Endodermal cell (in vitro differentiated cells): ENCODE measurements at regions not wholly inside any gene's neighbourhood (a gene's known extent, or its start where the extent isn't known, plus 50 kb on each side); places are given as distances from the start of the nearest gene placed in this dataset.
"Not testable (repeated sequence)": the region's sequence is repeated elsewhere in the genome, so short reads cannot be mapped to it uniquely, and the experiment has no call there.

Source experiments
- DNase-seq: peaks from one replicate; pipeline ENCODE4 v3.0.0-alpha.2; 2017
- H3K27ac ChIP-seq: 2 replicates; pipeline ENCODE4 v1.5.1; 2013; ENCODE audit warnings: mild to moderate bottlenecking, low read depth, low read length, moderate library complexity
- H3K27me3 ChIP-seq: 2 replicates; pipeline ENCODE4 v1.6.1; 2013; ENCODE audit warnings: mild to moderate bottlenecking, low read length, moderate library complexity; ENCODE audit not compliant: insufficient read depth, control insufficient read depth, poor library complexity, severe bottlenecking
- H3K36me3 ChIP-seq: 2 replicates; pipeline ENCODE4 v1.7.0; 2013; ENCODE audit warnings: mild to moderate bottlenecking, low read length, moderate library complexity; ENCODE audit not compliant: control insufficient read depth, insufficient read depth
- H3K4me1 ChIP-seq: one replicate; pipeline ENCODE4 v1.7.0; 2013; ENCODE audit warnings: low read length; ENCODE audit not compliant: control insufficient read depth, insufficient read depth
- H3K4me3 ChIP-seq: 2 replicates; pipeline ENCODE4 v1.5.1; 2013; ENCODE audit warnings: mild to moderate bottlenecking, low read length, moderate library complexity
- H3K9ac ChIP-seq: 2 replicates; pipeline ENCODE4 v1.6.1; 2013; ENCODE audit warnings: mild to moderate bottlenecking, low read length, moderate library complexity; ENCODE audit not compliant: poor library complexity, severe bottlenecking; ENCODE audit errors: extremely low read depth
- H3K9me3 ChIP-seq: 2 replicates; pipeline ENCODE4 v1.6.1; 2013; ENCODE audit warnings: mild to moderate bottlenecking, low read length, moderate library complexity; ENCODE audit not compliant: control insufficient read depth
- H3K27ac Mint-ChIP-seq: 2 replicates; pipeline ENCODE4 v1.8.0; 2020; ENCODE audit warnings: mixed read lengths
- H3K27me3 Mint-ChIP-seq: 2 replicates; pipeline ENCODE4 v1.8.0; 2021; ENCODE audit warnings: mild to moderate bottlenecking, mixed read lengths; ENCODE audit not compliant: insufficient read depth
- H3K36me3 Mint-ChIP-seq: 2 replicates; pipeline ENCODE4 v1.8.0; 2020; ENCODE audit warnings: low read depth, mixed read lengths
- H3K4me1 Mint-ChIP-seq: 2 replicates; pipeline ENCODE4 v1.8.0; 2020; ENCODE audit warnings: mixed read lengths
- H3K4me3 Mint-ChIP-seq: 2 replicates; pipeline ENCODE4 v1.8.0; 2020; ENCODE audit warnings: mild to moderate bottlenecking, moderate library complexity, mixed read lengths
- H3K9me3 Mint-ChIP-seq: 2 replicates; pipeline ENCODE4 v1.8.0; 2020; ENCODE audit warnings: mild to moderate bottlenecking, mixed read lengths
- WGBS, 2 experiments: methylation state at CpG; one replicate each; pipeline versions ENCODE4 v1.1.5 to v1.1.7; 2013; ENCODE audit warnings: missing lambda C conversion rate in 2 of 2, mixed read lengths in 1 of 2; ENCODE audit not compliant: insufficient coverage in 1 of 2, insufficient read length in 1 of 2; 5-methylcytosine and 5-hydroxymethylcytosine counted together
- TF ChIP-seq, protein P1 (sequence below): fragments of 200-600 bp; sonication (generic); conservative IDR thresholded peaks from 2 replicates; pipeline ENCODE4 v1.5.0; 2021; ENCODE audit warnings: antibody characterized with exemption, mild to moderate bottlenecking

- Mint-ChIP-seq H3K4me3 (no peak overlapping the region), H3K27me3 (no peaks in the 10 kb centered on the region), H3K4me1 (no peaks in the 10 kb centered on the region), H3K9me3 (no peaks in the 10 kb centered on the region), H3K36me3 (no peaks in the 10 kb centered on the region), H3K27ac (no peak overlapping the region)
- H3K9me3 ChIP-seq: no peaks in the 10 kb centered on the region
- no peaks in the 10 kb centered on the region for H3K4me1 ChIP-seq
- H3K36me3 ChIP-seq: no peaks in the 10 kb centered on the region
- WGBS, 2 experiments: 86 to 90% methylated on average over 1 of the region's 2 CpGs
- no peaks in the 10 kb centered on the region for H3K27me3 ChIP-seq
- no peak overlapping the region for H3K27ac ChIP-seq
- no peak for DNase-seq
- TF ChIP-seq, protein P1, sequence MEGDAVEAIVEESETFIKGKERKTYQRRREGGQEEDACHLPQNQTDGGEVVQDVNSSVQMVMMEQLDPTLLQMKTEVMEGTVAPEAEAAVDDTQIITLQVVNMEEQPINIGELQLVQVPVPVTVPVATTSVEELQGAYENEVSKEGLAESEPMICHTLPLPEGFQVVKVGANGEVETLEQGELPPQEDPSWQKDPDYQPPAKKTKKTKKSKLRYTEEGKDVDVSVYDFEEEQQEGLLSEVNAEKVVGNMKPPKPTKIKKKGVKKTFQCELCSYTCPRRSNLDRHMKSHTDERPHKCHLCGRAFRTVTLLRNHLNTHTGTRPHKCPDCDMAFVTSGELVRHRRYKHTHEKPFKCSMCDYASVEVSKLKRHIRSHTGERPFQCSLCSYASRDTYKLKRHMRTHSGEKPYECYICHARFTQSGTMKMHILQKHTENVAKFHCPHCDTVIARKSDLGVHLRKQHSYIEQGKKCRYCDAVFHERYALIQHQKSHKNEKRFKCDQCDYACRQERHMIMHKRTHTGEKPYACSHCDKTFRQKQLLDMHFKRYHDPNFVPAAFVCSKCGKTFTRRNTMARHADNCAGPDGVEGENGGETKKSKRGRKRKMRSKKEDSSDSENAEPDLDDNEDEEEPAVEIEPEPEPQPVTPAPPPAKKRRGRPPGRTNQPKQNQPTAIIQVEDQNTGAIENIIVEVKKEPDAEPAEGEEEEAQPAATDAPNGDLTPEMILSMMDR: no peak
- no peak overlapping the region for H3K9ac ChIP-seq
- no peak overlapping the region for H3K4me3 ChIP-seq
Observed at GRCh38 chr1:74969566-74970135, 164.5 kb upstream of the LHX8 start.

DNA sequence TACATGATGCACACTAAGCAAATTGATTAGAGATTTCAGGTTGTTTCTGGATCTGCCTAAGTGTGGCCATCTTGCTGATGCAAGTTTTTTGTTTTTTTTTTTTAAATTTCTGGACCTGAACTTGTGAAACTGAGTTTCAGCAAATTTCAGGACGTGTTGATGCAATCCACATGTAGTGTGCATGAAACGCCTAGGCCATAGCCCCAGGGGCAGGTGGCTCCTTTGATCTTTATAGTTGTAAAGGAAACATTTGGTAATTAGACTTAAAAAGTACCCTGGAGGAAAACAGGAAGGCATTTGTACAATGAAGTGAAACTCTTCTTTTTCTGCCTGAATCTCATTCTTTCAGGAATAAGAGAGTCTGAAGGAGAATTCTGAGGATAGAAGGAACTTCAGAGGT lies 162.2 kb upstream of the LHX8 start:
- DNase-seq: no peak
- no peaks in the 10 kb centered on the region for H3K4me1 ChIP-seq
- 78 to 100% methylated on average over 1 to 2 of the region's 2 CpGs for WGBS, 2 experiments
- H3K9me3 Mint-ChIP-seq: no peaks in the 10 kb centered on the region
- no peaks in the 10 kb centered on the region for H3K36me3 ChIP-seq
- H3K36me3 Mint-ChIP-seq: no peaks in the 10 kb centered on the region
- no peaks in the 10 kb centered on the region for H3K27me3 Mint-ChIP-seq
- H3K27ac ChIP-seq: no peak overlapping the region
- H3K4me1 Mint-ChIP-seq: no peaks in the 10 kb centered on the region
- no peak overlapping the region for H3K4me3 ChIP-seq
- no peaks in the 10 kb centered on the region for H3K27me3 ChIP-seq
- H3K27ac Mint-ChIP-seq: no peak overlapping the region
- TF ChIP-seq, protein P1: no peak
- no peak overlapping the region for H3K9ac ChIP-seq
- no peak overlapping the region for H3K4me3 Mint-ChIP-seq
- H3K9me3 ChIP-seq: no peaks in the 10 kb centered on the region

- Mint-ChIP-seq H3K27ac (no peak overlapping the region), H3K36me3 (no peaks in the 10 kb centered on the region), H3K4me3 (no peak overlapping the region), H3K9me3 (no peaks in the 10 kb centered on the region), H3K4me1 (no peaks in the 10 kb centered on the region), H3K27me3 (no peaks in the 10 kb centered on the region)
- Histone ChIP-seq H3K9ac (no peak overlapping the region), H3K36me3 (no peaks in the 10 kb centered on the region), H3K4me3 (no peak overlapping the region), H3K27ac (no peak overlapping the region), H3K4me1 (peaks cover 6% of the 10 kb centered on the region), H3K9me3 (no peaks in the 10 kb centered on the region), H3K27me3 (no peaks in the 10 kb centered on the region)
- TF ChIP-seq, protein P1: no peak
- no peak for DNase-seq
Observed at GRCh38 chr1:74976491-74976890, 157.7 kb upstream of the LHX8 start.

DNA sequence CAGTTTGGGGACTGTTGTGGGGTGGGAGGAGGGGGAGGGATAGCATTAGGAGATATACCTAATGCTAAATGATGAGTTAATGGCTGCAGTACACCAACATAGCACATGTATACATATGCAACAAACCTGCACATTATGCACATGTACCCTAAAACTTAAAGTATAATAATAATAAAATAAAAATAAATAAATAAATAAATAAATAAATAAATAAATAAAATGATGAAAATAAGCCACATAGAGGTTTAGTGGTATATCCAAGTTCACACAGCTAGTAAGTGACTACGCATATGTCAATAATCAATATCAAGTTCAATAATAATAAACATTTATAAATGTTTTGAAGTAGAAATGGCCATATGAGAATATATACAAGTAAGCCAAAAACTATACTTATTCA lies 141.7 kb upstream of the LHX8 start:
- DNase-seq, H3K4me1 ChIP-seq, H3K36me3 Mint-ChIP-seq, H3K36me3 ChIP-seq, H3K4me3 Mint-ChIP-seq, H3K27ac Mint-ChIP-seq, H3K9me3 ChIP-seq, H3K4me3 ChIP-seq, H3K9ac ChIP-seq, H3K27ac ChIP-seq: not testable (repeated sequence)
- peaks cover 33% of the 10 kb centered on the region for H3K27me3 Mint-ChIP-seq
- H3K9me3 Mint-ChIP-seq: peaks cover 12% of the 10 kb centered on the region
- peaks cover 38% of the 10 kb centered on the region for H3K27me3 ChIP-seq
- WGBS, 2 experiments: no CpG with 5 or more reads among the region's 1 CpG
- peaks cover 10% of the 10 kb centered on the region for H3K4me1 Mint-ChIP-seq
